Loucy (cell line): ENCODE measurements at regions not wholly inside any gene's neighbourhood (a gene's known extent, or its start where the extent isn't known, plus 50 kb on each side); places are given as distances from the start of the nearest gene placed in this dataset.

Experiments used
- CTCF ChIP-seq: fragments of 200-600 bp; sonication (generic); conservative IDR thresholded peaks from 2 replicates; pipeline ENCODE4 v1.5.1; 2014; ENCODE audit warnings: mild to moderate bottlenecking, antibody characterized with exemption, low read length
- EZH2phosphoT487 ChIP-seq: fragments of 200-600 bp; IDR thresholded peaks from 2 replicates; pipeline ENCODE4 v1.6.1; 2018; ENCODE audit warnings: antibody characterized with exemption, mild to moderate bottlenecking, moderate library complexity, borderline replicate concordance

GRCh38 chr2:146623771-146624170 lies 1221.1 kb upstream of the ACVR2A start:
- TF ChIP-seq CTCF = no peak
- TF ChIP-seq EZH2phosphoT487 = no peak
